ENCODE measurements at regions not wholly inside any gene's neighbourhood (a gene's known extent, or its start where the extent isn't known, plus 50 kb on each side); places are given as distances from the start of the nearest gene placed in this dataset.

DNA sequence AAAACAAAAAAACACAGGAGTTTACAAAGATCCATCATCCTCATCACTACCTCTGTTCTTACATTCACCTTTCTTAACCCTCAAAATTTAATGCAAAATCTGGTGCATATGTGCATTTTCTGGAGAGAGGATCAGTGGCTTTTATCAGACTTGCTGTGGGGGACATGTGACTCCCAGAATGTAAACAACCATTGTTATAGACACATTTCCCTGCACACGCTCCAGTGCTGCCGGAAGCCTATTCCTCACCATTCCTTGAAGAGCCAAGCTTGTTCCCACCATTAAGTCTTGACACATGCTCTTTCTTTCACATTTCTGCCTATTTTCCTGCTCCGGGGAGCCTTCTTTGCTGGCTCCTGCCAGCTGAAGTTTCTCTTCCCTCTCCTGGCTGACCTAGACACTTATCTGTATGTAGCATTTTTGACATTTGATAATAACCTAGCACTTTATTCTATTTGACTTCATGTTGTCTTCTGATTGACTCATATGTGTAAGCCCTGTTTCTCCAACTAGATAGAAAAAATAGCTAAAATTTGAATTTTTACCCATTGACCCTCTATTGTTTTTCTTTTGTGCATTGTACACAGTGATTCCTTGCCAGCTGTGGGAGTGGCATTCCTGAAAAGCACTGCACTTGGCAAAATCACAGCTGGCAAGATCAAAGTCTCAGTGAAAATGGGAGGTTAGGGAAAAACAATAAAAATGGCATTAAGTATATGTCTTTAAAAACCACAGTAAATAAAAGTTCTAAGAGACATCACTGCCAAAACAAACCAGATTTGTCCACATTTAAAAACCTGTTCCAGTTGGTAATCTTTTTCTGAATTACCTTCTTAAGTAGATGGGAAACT lies 76.8 kb upstream of the CIBAR2 start:
- no peak for DNase-seq (ENCODE audit: low spot score)

DNA sequence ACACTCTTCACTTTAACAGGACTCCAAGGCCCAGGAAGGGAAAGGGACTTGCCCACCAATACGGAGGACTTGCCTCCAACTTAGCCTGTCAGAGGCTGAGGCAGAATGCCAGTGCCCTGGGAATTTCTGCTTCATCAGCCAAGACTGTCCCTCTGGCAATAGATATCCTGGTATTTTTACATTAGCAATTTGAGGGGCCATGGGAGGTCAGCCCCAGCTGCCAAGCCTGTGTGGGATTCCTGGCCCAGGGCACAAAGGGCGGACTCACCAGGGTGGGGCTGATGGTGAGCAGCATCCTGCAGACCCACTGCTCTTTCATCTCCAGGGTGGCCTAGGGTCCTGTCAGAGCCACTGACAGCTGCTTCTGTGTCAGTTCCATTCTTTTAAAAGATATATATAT lies 78.3 kb upstream of the CIBAR2 start:
- no peak for DNase-seq (ENCODE audit: low spot score)

DNA sequence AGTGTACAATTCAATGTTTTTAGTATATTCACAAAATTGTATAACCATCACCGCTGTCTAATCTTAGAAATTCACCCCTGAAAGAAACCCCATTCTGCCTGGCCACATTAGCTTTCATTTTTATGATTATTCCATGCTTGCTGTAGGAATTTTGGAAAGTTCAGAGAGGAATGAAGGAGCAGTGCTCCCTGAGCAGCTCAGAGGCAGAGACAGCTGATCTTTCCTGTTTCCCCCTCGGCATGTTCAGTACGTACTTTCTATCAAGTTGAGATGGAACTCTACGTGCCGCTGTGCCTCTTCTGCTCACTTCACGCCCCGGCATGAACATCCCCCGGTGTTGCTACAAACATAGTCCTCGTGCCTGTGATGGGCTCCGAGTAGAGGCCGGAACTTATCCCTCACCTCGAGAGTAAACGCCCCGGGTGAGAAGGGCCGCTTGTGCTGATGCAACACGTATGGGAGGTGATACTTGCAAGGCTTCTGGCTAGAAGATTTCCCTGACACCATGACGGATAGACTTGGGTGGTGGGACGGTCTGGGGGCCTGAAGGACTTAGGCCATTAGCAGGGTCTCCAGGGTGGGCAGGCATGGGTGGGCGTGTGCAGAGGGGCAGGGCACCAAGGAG lies 79.2 kb upstream of the CIBAR2 start:
- no peak for DNase-seq (ENCODE audit: low spot score)

GRCh38 chr16:85192238-85193114 lies 80.2 kb upstream of the CIBAR2 start:
- no peak for DNase-seq (ENCODE audit: low spot score)

GRCh38 chr16:85193115-85193493 lies 80.8 kb upstream of the CIBAR2 start:
- no peak for DNase-seq (ENCODE audit: low spot score)

- DNase-seq (ENCODE audit: low spot score): no peak
Observed at GRCh38 chr16:85193876-85194275, 81.6 kb upstream of the CIBAR2 start.

GRCh38 chr16:85194307-85195270 lies 82.3 kb upstream of the CIBAR2 start:
- DNase-seq (ENCODE audit: low spot score): no peak

DNA sequence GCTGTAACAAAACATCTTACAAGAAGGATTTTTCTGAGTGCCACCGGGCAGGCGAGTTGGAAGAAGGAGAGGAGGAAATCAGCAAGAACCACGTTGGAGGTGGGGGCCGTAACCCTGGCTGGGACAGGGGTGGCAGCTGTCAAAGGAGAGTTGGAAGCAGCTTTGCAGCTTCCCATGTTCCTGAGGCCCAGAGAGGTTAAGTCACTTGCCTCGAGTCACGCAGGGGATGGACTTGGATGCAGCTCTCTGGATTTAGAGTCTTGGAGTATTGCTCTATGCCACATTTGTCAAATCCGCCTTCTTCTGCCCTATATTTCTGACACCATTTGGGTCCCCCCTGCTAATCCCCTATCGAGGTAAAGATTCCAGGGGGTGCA lies 83.0 kb upstream of the CIBAR2 start:
- DNase-seq (ENCODE audit: low spot score): no peak

GRCh38 chr16:85195900-85196772 lies 83.9 kb upstream of the CIBAR2 start:
- DNase-seq (ENCODE audit: low spot score): no peak

DNA sequence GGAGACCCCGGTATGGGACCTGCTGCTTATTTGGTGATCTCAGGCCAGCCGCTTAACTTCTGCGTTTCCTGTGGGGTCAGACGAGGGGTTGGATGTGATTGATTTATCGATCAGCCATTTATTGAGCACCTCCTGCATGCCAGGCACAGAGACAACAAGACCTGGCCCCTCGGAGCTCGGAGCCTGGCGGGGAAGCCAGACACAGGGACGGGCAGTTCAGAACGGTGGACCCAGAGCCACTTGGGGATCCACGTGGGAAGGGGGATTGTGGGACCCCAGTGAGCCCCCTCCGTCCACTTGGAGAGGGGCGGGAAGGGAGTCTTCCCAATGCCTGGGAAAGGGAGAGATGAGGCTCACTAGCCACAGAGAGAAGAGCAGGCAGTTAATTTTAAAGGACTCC lies 84.7 kb upstream of the CIBAR2 start:
- no peak for DNase-seq (ENCODE audit: low spot score)

GRCh38 chr16:85197611-85198566 lies 85.6 kb upstream of the CIBAR2 start:
- DNase-seq (ENCODE audit: low spot score): no peak

GRCh38 chr16:85199069-85199725 lies 86.9 kb upstream of the CIBAR2 start:
- no peak for DNase-seq (ENCODE audit: low spot score)

DNA sequence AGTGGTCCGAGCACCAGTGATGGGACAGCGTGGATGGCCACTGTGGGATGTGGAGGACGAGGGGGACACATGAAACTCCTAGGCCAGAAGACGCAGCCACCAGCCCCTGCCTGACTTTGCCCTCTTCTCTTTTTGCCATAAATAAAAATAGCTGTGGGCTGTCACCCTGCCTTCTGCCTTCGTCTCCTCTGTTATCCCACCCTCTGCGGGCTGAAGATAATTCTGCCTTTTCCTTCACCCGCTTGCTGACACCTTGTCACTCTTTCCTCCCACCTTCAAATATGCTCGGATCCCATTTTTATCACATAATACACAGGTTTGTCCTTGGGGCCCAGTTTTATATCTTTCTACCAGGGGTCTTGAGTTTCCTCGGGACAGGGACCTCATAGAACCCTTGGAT lies 87.6 kb upstream of the CIBAR2 start:
- DNase-seq (ENCODE audit: low spot score): no peak

DNA sequence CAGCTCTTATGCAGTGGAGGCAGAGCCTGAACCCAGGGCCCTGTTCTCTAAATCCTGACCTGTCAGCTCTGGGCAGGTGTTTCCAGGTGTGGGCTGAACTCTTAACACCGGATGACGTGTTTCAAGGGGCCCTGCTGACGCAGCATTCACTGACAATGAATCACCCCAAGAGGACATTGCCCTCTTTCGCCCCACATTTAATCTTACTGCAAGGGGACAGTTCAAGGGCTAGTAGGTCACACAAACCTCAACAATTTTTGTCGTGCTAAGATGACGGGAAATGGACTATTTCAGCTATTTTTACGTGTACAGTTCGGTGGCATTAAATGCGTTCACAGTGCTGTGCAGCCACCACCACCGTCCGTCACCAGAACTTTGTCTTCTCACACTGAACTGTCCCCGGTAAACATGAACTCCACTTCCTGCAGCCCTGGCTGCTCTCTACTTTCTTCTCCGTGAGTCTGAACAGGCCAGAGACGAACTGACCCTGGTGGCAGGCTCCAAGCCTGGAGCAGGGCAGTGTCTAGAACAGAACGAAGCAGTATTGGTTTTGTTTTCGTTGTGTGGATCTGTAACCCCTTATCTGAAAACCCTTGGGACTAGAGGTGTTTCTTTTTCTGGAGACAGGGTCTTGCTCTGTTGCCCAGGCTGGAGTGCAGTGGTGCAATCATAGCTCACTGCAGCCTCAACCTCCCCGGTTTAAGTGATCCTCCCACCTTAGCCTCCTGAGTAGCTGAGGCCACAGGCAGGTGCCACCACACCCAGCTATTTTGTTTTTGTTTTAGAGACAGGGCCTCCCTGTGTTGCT lies 88.4 kb upstream of the CIBAR2 start:
- DNase-seq (ENCODE audit: low spot score): no peak

DNA sequence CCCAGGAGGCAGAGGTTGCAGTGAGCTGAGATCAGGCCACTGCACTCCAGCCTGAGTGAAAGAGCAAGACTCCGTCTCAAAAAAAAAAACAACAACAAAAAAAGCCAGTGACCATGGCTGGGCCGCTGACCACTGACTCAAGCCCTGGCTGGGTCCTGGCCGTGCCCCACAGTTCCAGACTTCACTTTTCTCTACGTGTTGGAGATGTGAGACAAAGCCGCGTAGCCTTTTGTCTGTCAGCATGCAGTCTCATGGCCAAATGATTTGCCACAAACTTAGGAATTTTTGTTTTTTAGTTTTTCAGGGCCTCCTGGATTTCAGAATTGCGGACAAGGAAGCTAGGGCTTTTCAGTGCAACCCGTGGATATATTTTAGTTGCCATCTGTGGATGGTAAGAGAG lies 89.3 kb upstream of the CIBAR2 start:
- DNase-seq (ENCODE audit: low spot score): no peak

- DNase-seq (ENCODE audit: low spot score): no peak
Observed at GRCh38 chr16:85202051-85202601, 89.9 kb upstream of the CIBAR2 start.

DNA sequence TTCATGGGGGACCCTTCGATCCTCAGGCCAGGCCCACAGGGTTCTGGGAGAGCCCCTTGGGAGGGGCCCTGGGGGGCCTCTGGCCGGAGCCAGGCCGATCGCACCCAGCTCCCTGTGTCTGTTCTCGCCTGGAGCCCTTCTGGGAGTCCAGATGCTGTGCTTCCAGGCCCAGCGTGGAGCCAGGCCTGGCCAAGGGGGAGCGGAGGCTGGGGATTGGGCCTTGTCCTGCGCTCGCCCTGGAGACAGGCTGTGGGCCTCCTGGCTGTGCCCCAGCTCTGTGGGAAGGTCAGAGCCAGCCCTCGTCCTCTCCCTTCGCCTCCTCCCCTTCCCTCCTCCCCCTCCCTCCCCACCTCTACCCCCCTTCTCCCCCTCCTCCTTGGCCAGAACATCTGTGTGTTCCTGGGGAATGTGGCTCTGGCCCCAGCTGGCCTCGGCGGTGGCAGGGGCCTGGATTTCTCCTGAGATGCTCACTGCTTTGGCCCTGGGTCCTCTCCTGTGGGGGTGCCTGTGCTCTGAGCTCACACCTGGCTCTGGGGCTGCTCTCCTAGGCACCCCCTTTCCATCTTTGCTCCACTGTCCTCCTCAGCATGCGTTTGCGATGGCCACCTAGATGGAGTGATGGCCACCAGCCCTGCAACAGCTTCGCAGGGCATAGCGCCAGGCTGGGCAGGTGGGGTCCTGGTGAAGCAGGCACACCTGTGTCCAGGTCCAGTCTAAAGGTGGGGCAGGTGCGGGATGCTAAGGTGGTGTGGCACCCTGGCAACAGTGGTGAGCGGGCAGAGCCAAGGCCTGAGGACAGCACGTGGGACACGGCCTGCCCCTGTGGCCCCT lies 90.6 kb upstream of the CIBAR2 start:
- no peak for DNase-seq (ENCODE audit: low spot score)

Measured in hematopoietic multipotent progenitor cell treated with erythropoietin and hydrocortisone succinate and interleukin-3 and kit ligand, for 15 days (in vitro differentiated cells).